Pulmonary artery endothelial cell (primary cell): ENCODE measurements at regions not wholly inside any gene's neighbourhood (a gene's known extent, or its start where the extent isn't known, plus 50 kb on each side); places are given as distances from the start of the nearest gene placed in this dataset.
"Not testable (repeated sequence)": the region's sequence is repeated elsewhere in the genome, so short reads cannot be mapped to it uniquely, and the experiment has no call there.

ENCODE experiments used
- DNase-seq: peaks from one replicate; pipeline ENCODE4 v3.0.0-alpha.2; 2011; ENCODE audit warnings: low read depth, low spot score

GRCh38 chr5:29296548-29296947, 1896.9 kb upstream of the CDH6 start:
- no peak for DNase-seq

GRCh38 chr5:29277642-29278041, 1915.8 kb upstream of the CDH6 start:
- DNase-seq = no peak

DNA sequence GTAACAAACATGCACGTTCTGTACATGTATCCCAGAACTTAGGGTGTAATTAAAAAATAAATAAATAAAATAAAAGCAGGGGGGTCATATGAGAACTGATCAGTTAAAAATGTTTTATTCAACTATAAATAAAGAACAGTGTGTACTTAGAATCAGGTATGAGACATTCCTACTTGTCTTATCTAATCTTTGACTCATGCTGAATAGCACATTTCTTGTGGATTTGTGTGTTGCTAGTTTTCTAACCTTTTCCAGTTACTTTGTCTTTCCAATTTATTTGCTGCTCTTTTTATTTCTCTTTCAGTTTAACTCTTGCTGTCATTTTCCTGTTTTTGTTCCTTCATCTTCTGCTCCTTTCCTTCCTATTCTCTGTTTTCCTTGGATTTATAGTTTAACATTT, 1917.1 kb upstream of the CDH6 start:
- DNase-seq = no peak

DNA sequence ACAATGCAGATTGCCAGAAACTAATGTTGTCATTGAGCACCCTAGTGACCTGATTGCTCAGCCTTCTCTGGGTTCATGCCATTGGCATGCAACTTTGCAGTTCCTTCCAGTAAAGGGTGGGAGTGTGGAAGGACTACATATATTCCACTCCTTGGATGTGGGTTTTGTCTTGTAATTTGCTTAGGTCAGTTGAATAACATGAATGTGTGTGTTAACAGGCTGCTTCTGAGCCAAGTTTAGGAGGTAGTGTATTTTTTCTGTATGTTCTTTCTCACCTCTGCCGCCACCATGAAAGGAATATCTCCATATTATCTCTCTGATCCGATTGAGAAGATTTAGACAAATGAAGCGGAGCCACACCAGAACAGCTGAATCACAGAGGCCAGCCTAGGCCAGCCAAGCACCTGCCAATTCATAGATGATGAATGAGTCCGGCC, 1929.6 kb upstream of the CDH6 start:
- no peak for DNase-seq

DNA sequence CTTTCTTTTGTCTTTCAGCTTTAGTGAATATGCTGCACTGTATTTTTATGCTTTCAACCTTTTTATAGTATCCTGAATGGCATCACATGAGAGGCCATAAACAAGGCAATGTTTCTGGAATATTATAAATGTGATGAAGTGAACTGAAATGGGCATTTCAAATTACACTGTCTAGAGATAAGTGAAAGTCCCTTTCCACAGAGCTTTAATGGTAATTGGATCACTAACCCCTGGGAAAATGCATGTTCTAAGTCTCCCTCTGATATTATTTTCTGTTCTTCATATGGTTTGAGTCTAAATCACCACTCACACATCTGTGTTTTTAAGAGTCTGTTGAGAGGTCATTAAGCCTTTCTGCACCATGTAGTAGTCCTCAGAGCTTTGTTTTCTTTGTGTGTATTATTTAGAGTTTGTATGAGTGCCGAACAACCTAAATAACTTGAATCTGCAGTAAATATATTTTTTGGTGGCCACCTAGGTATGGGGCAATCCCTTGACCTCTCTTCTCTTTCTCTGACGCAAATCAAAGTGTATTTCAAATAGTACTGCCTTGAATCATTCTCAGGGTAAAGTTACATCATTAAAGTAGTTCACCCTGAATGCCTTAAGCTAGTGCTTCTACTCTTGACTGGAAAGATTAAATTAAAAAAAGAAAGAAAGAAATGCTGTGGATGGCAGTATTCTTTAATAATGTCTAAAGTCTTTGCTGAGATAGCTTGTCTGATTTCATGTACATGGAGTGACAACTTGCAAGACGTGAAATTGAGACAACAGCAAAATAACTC, 1931.0 kb upstream of the CDH6 start:
- no peak for DNase-seq

DNA sequence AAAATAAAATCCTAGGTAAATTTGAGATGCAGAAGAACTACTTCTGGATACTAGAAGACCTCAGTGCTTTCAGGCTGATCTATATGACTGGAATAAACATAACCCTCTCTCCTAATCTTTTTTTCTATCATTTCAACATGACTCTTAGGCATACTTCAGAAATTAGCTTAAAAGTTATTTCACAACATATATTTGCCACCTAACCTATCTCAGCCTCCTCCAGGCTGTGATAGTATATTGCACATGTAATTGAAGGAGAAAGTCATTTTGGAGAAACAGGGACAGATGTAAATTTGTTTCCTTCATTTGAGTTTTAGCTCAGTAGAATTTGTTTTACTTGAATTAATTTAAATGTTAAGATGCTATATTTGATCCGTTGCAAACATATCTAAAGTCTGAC, 1932.3 kb upstream of the CDH6 start:
- no peak for DNase-seq

DNA sequence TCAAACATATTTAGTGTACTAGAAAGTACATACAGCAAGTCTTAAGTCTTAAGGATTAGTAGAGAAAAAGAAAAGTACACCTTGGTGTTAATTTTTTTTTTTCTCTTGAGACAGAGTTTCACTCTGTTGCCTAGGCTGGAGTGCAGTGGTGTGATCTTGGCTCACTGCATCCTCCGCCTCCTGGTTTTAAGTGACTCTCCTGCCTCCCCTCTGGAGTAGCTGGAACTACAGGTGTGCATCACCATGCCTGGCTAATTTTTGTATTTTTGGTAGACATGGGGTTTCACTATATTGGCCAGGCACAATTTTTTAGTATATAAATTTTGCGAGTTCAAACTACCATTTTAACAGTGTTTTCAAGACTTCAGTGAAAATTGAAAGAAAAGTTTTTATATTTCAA, 1941.1 kb upstream of the CDH6 start:
- DNase-seq = no peak

DNA sequence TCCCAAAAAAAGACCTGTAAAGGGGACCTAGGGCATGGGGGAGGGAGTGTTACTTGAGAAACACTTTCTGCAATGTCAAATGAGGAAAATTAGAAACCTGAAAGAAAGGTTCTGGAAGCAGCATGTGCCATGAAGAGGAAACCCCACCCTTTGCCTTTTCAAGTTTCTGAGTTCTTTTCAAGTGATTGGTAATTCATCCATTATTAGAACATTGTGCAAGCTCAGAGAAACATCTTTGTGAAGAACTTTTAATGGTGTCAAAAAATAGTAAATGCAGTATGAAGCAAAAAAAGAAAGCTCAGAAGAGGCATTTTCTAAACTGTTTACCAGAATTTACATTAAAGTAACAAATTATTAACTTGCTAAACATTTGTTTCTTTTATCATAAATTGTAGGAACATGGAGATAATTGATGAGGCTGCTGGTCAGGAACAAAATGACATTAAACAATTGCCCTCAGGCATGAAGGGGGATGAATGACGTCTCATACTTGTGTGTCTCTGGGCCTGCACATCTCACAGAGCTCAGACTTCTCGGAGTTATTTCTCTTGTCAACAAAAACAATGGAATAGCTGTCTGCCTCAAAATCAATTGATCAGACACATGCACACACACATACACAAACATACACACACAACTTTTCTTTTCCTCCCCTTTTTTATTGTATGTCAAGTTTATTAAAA, 1946.0 kb upstream of the CDH6 start:
- no peak for DNase-seq

DNA sequence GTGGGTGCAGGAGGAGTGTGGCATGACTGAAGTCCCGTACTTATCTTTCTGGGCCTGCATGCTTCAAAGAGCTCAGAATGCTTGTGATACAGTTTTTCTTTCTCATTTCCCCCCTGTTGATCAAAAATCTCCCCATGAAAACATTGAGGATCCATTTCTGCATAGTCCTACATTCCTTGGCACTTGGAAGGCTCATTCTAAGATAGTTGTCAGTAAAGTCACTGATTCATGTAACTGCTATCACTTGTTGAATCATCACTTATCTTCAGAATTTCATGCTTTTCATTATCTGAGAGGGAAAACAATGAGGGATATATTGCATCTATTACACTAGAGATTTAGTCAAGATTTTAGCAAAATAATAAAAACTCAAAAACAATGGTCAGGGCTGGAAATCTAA, 1953.1 kb upstream of the CDH6 start:
- no peak for DNase-seq

- no peak for DNase-seq
Measured at GRCh38 chr5:29239606-29240005, 1953.9 kb upstream of the CDH6 start.

DNA sequence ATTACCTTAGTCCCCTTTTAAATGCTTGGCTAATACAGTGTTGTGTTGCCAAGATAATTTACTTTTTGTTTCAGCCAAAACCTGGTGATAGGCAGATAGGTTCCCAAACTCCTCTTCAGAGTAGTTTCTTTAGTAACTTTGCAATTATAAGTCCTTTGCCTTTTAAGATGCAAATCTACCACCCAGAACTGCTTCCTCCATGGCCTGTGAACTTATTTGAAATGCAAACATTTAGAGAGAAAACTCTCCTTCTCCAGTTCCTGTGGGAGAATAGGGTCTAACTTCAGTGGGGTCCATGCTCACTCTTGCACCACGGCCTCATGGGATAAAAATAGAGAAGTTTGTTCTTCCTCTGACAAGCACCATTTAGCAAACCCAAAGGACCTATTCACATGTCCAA, 1955.4 kb upstream of the CDH6 start:
- no peak for DNase-seq

DNA sequence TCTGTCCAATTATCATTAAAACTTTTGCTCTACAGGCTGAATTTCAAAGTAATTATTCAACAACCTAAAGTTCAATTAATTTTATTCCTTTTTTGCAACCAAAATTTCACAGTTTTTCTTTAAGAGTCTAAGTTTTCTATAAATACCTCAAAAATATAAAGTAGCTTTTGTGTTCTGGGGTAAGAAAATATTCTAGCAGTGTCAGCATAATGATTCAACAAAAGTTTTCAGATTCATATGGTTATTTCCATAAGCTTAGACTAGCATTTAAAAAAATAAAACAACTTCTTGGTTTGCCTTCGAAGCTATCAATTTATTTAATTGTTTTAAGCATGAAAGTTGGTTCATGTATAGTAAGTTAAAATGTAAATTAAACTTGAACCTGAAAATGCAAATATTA, 1962.3 kb upstream of the CDH6 start:
- no peak for DNase-seq

DNA sequence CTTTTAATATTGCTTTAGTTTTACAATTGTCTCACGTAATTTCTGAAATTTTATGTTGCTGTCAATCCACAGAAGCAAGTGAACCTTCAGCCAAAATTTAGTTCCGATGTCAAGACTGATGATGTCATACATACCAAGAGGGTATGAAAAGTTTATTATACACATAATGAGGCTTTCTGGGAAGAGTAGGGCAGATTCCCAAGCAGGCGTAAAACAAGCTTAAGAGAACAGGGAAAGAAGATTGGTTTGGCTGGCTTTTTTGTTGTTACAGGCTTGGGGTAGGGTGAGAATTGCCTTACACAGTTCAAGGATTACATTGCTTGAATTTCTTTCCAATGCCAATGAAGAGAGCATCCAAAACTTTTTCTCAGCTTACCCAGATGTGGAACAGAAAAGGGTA, 1962.9 kb upstream of the CDH6 start:
- DNase-seq = no peak

DNA sequence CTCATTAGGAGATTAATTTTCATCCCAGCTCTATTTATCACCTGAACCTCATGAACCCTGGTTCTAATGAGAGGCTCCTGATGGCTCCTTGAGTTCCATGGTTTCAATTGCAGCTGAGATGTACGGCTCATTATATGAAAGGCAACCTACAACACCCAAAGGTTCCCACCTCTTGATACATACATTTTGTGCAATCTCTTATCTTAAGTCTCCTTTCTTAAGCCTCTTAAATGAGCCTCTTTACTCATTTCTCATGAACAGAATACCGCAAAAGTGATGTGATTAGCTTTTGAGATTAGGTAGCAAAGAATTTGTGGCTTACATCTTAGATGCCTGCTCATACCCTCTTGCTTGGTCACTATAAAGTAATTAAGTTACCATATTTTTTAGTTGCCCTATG, 1964.0 kb upstream of the CDH6 start:
- DNase-seq = no peak

- no peak for DNase-seq
Measured at GRCh38 chr5:29218138-29218537, 1975.3 kb upstream of the CDH6 start.

GRCh38 chr5:29214839-29215238, 1978.6 kb upstream of the CDH6 start:
- DNase-seq = no peak

DNA sequence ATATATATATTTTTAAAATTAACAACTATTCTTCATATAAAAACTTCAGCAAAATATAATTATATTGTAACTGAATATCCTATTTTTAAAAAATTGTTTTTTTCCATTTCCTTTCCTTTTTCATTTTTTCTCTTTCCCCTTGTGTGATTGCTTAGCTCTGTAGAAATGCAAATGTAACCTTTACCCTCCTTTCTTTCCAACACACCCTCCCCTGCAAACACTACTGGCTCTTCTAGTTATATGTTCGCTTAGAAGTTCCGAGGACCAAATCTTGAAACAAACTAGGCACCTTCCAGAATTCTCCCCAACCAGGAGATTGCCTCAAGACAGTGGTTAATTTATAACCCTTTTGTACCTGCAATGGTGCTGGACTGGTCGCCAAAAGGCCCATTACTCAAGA, 1980.0 kb upstream of the CDH6 start:
- DNase-seq = no peak

DNA sequence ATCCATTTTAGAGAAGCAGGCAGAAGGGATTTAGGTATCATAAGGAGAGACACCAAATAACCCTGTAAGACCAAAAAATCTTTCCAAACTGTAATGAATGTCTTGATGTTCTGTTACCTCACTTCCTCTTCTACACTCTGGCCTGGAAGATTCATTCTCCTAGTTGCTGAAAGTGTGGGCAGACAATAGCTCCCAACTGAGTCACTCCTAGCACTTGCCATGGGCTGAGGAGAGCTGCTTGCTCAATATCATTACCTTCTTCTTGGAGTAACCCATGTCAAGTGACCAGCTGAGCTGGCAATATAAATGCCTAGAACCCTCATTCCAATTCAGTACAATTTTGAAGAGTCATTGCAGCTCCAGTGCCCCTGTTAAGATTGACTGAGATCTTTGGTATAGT, 1985.5 kb upstream of the CDH6 start:
- no peak for DNase-seq

- DNase-seq = no peak
Measured at GRCh38 chr5:29203049-29203448, 1990.4 kb upstream of the CDH6 start.

DNA sequence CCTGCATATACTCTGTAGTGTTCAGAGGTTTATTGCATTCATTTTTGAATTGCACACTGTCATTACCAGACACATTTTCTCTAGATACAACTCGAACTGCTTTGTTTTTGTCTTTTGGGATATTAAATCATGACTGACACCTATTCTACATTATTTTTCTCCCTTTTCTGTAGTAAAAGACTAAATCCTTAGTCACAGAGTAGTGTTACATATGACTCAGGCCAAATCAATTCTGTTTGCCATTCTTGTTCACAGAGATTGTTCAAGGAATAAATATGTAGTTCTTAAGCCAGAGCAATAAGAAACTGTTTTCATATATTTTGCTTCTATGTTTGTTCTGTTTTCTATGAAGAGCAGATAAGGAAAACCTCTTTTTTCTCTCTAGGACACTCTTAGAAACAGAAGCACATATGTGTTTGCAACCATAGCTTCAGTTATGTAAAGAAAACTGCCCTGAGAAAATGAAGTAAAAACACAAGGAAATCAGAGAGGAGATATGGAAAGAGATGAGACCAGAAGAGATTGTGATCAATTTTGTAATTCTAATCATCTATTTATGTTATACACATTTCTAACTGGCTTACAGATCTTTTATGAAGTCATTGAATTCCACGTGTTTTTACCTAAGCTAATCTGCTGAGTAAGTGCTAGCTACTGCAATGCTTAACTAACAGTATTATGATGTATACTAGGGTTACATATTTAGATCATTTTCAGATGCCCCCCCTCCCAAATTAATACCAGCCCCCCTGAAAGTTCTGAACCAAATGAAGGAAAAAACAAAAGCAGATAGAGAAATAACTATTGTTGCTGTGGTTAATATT, 1995.6 kb upstream of the CDH6 start:
- DNase-seq = no peak

DNA sequence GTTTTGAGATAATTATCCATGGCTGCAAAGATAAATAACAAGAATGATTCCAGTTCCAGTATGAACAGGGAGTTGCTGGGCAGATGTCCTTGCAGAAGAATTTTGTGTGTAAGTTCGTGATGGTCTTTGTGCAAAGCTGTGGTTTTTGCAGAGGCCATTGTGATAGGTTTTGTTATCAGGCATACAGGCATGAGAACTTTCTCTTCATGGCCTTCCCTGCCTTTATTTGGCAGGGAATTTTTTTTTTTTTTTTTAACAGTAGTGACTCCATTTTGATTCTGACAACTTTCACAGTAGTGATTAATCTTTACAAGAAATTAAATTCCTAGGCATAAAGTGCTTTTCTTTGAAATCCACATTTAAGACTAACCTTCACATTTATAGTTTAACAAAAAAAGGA, 1999.5 kb upstream of the CDH6 start:
- DNase-seq = no peak

GRCh38 chr5:29191269-29192048, 2002.0 kb upstream of the CDH6 start:
- DNase-seq = not testable (repeated sequence)
